Daoy (cell line): ENCODE measurements at regions not wholly inside any gene's neighbourhood (a gene's known extent, or its start where the extent isn't known, plus 50 kb on each side); places are given as distances from the start of the nearest gene placed in this dataset.
"Not testable (repeated sequence)": the region's sequence is repeated elsewhere in the genome, so short reads cannot be mapped to it uniquely, and the experiment has no call there.

Source experiments
- DNase-seq: peaks from one replicate; pipeline ENCODE4 v3.0.0-alpha.2; 2015; ENCODE audit warnings: low read depth

DNA sequence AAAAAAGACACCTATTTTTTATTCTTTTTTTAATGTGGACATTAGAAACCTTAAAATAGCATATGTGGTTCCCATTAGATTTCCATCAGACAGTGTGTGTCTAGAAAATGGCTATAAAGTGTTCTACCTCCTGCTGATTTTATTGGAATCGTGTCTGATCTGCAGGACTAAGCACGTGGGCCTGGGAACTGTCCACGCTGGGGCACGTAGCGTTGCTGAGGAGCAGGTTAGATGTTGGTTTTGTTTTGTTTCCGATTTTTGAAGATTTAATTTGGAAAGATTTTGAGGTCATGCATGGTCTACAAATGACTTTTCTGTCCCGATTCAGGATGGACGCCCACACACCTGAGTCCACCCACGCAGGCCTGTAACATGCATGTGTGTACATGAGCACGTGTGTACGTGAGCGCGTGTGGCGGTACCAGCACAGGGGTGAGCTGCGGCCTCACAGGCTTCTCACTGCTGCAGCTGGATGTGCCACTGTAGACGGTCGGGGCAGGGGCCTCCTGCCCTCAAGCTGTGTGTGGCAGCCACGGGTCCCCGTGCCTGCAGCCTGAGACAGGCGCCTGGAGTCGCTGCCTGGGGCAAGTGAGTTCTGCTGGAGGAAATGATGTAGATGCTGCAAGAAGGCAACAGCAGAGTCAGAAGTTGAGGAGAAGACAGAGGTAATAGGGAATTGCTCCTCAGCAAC is 99.7 kb upstream of the CTDP1 start:
- no peak for DNase-seq

- DNase-seq: no peak
These were observed 99.0 kb upstream of the CTDP1 start for GRCh38 chr18:79580498-79581171.

DNA sequence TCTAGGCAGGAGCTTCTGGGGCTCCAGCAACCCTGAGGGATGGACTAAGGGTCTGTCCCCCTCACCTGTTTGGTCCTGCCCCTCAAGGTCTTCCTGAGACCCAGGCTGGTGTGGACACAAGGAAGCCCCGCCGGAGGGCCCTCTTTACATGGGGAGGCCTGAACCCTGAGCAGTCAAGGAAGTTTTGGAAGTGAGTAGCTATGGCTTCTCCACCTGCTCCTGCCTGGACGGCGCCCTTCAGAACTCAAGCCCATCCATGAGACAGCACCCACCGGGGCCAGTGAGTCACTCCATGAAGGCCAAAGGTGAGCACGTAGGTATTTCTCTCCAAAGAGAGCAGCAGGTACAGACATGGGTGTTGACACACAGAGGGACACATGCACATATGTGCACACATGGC is 98.2 kb upstream of the CTDP1 start:
- DNase-seq: no peak

- DNase-seq: no peak
These were observed 97.7 kb upstream of the CTDP1 start for GRCh38 chr18:79581911-79582310.

DNA sequence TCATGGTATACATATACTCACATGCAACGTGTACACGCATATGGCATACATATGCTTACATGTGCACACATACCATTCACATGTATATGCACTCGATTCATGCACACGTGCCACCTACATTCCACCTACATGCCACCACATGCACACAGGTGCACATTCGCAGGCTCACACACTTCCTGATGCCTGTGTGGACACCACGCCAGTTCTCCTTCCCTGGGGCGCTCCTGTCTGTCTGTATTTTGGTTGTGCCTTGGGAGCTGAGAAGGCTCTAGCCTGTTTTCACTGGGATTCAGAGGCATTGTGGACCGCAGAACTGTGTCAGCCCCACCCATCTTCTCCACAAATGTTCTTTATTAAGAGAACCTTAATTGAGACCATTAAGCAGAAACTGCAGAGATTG is 96.6 kb upstream of the CTDP1 start:
- no peak for DNase-seq

GRCh38 chr18:79583426-79583825 is 96.2 kb upstream of the CTDP1 start:
- no peak for DNase-seq

- no peak for DNase-seq
These were observed 95.6 kb upstream of the CTDP1 start for GRCh38 chr18:79583984-79584401.

DNA sequence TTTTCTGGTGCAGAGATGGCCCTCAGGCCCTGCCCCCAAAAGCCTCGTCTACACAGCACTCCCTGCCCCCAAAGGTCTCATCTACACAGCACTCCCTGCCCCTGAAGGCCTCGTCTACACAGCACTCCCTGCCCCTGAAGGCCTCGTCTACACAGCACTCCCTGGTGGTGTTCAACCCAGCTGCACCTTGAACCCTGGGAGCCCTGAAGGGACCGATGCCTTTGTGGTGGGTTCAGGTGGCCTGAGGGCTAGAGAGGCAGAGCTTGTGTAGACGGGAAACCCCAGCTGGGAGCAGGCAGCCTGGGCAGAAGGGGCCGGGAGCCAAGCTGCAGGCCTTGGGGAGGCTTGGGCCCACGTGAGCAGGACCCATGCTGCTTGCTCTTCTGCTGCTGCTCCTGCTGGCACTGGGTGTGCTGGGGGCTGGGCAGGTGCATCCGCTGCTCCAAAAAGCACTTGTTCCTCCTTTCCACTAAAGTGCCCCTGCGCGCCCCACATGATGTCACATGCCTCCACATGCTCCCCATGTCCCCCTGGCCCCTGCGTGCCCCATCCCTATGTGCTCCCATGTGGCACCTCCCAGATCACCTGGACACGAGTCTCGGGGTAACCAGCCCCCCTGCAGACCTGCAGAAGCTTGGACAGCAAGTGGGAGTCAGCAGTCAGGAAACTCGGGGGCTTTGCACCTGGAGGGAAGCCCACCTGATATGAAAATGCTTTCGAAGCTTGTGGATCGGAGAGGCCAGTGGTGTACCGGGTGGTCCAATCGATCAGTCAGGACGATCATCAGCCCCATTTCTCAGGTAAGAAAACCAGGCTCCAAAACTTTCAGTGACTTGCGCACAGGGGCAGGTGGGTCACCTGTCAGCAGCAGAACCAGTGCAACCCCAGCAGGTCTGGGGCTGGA is 94.9 kb upstream of the CTDP1 start:
- DNase-seq: no peak

- no peak for DNase-seq
These were observed 93.9 kb upstream of the CTDP1 start for GRCh38 chr18:79585395-79586370.

GRCh38 chr18:79586436-79587225 is 93.0 kb upstream of the CTDP1 start:
- no peak for DNase-seq

- no peak for DNase-seq
These were observed 92.3 kb upstream of the CTDP1 start for GRCh38 chr18:79587226-79587741.

GRCh38 chr18:79587779-79588635 is 91.6 kb upstream of the CTDP1 start:
- DNase-seq: no peak

- DNase-seq: peak; percentile 52
These were observed 90.7 kb upstream of the CTDP1 start for GRCh38 chr18:79588636-79589481.

DNA sequence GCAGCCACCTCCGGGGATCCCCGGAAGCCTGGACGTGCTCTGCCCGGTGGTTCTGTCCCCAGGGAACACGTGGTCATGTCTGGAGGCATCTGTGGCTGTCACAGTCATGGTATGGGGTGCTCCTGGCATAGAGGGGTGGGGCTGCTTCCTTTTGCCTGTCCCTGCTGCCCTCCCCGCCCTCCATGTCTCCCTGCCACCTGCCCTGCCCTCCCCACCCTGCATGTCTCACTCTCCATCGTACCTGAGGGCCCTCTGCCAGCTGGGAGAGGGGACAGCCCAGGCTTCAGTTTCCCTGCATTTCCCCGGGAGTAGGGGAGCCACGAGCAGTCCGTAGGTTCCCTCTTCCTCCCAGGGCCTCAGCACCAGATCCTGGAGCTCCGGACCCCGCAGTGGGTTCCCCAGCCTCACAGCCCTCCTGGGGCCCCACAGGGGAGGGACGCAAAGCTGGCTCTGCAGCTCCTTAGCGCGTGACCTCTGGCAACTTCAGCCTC is 90.0 kb upstream of the CTDP1 start:
- no peak for DNase-seq

DNA sequence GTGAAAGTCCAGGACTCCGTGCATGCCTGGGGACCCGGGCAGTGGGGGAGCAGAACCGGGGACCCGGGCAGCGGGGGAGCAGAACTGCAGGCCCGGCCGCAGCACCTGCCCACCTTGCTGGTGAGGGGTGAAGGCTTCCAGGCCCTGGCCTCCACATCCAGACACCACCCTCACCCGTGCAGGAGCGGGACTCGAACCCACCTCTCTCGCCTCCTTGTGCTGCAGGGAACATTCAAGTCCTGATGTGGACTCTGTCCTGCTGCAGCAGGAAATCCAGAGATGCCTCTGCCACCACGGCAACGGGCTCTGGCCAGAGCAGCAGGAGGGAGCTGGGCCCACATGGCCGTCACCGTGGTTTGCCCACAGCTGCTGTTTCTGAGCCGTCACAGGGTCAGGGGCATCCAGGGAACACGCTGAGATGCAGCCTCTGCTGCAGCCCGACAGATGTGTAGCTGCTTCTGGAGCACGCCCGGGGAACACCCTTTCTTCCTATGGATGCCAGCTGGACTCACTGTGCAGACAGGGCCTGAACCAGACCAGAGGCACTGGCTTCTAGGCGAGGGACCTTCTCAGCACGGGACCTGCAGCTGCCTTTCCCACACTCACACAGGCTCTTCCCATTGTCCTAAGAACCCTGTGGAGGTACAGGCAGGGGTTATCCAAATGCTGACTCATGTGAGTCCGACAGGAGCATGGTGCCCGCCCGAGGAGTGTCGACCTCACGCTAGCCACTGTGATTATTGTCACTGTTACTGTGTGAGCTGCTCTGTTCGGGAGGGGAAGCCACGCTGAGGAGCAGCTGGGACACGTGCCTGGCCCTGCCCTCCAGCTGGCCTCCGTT is 89.2 kb upstream of the CTDP1 start:
- DNase-seq: no peak

DNA sequence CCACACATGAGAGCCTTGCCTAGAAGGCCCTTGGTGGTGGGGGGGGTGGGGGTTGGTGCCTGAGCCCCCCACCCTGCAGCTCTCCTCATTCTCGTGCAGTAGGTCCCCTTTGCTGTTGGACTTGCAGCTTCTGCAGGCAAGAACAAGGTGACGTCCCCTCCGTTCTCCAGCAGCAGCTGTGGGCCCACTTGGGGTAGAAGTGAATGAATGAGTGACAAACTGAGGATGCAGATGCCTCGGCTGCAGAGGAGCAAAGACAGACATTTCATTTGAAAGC is 88.6 kb upstream of the CTDP1 start:
- no peak for DNase-seq

DNA sequence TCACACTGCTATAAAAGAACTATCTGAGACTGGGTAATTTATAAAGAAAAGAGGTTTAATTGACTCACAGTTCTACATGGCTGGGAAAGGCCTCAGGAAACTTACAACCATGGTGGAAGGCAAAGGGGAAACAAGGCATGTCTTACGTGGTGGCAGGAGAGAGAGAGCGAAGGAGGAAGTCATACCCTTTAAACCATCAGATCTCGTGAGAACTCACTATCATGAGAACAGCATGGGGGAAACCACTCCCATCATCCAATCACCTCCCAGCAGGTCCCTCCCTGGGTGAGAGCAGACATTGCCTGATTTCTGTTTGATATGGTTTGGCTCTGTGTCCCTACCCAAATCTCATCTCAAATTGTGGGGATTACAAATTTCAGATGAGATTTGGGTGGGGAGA is 86.9 kb upstream of the CTDP1 start:
- DNase-seq: not testable (repeated sequence)
